D341Med (cell line): ENCODE measurements at regions not wholly inside any gene's neighbourhood (a gene's known extent, or its start where the extent isn't known, plus 50 kb on each side); places are given as distances from the start of the nearest gene placed in this dataset.
"Not testable (repeated sequence)": the region's sequence is repeated elsewhere in the genome, so short reads cannot be mapped to it uniquely, and the experiment has no call there.

Experiments used
- DNase-seq: peaks from one replicate; pipeline ENCODE4 v3.0.0; 2012; ENCODE audit warnings: low spot score

DNA sequence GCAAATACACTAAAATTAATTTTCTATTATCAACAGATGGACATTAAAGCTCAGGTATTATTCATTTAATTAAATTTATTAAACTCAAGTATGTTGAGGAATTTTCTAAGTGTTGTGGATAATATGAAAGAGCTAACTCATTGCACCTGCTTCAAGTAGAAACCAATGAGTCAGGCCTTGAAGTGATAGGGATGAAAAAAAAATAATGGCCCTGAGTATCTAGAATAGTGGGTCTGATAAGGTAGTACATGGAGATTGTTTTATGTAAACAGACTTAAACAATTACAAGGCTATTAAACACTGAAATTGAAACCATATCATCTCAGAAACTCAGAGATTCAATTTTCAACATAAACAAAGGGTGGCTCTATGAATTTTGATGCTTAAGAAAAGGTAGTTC, 857.1 kb upstream of the GBE1 start:
- DNase-seq, result no peak

DNA sequence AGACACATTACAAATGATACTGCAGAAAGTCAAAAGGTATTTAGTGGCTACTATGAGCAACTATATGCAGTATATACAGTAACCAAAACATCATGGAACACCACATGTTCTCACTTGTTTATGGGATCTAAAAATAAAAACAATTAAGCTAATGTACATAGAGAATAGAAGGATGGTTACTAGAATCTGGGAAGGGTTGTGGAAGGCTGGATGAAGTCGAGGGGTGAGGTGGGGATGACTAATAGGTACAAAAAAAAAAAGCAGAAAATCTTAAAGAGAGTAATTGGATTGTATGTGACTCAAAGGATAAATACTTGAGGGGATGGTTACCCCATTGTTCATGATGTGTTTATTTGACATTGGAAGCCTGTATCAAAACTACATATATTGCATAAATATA, 848.8 kb upstream of the GBE1 start:
- DNase-seq, result no peak

DNA sequence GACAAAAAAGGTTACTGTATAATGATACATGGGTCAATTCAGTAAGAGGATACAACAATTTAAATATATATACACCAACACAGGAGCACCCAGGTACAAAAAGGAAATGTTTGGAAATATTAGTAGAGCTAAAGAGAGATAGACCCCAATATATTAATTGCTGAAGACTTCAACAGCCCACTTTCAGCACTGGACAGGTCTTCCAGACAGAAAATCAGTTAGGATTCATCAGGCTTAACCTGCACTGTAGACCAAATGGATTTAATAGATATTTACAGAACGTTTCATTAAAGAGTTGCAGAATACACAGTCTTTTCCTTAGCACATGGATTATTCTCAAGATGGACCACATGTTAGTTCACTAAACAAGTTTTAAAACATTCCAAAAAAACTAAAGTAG, 845.9 kb upstream of the GBE1 start:
- no peak for DNase-seq

DNA sequence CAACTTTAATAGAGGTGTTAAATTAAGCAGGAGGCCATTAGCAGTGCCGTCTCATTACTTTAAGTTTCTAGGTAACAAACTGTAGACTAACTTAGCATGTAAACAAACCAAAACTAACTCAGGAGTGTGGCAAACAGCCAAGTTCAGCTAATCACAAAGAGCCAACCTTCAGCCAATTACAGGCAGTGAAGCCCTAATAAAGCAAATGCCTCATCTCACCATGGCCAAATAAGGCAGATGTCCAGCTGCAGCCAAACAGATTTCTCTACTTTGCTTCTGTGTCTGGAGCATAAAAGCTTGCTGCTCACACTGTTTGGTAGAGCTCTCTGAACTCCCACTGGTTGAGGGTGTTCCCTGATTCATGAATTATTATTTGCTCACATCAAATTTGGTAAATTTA, 835.4 kb upstream of the GBE1 start:
- no peak for DNase-seq

DNA sequence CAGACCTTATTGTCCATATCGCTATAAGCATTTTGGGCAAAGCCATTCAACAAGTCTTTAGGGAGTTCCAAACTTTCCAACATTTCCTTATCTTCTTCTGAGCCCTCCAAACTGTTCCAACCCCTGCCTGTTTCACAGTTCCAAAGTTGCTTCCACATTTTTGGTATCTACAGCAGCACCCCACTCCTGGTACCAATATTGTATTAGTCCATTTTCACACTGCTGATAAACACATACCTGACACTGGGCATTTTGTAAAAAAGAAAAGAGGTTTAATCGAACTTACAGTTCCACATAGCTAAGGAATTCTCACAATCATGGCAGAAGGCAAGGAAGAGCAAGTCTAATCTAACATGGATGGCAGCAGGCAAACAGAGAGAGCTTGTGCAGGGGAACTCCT, 834.1 kb upstream of the GBE1 start:
- DNase-seq, result no peak

DNA sequence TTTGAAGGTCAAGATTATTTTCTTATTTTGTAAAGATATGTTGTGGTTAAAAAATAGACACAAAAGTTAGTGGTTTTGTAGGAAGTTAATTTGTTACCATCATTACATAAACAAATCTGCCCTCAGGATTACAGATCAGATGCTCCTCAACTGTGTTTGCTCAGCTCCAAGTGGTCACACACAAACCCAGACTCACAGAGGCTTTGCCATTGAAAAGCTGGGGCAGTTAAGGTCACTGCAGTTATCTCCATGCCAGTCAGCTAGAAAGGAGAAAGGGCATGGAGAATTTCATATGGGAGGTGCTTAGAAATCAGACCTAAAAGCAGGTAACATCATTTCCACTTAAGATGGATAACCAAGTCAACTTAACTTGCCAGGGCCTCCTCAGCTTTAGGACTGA, 825.7 kb upstream of the GBE1 start:
- no peak for DNase-seq

DNA sequence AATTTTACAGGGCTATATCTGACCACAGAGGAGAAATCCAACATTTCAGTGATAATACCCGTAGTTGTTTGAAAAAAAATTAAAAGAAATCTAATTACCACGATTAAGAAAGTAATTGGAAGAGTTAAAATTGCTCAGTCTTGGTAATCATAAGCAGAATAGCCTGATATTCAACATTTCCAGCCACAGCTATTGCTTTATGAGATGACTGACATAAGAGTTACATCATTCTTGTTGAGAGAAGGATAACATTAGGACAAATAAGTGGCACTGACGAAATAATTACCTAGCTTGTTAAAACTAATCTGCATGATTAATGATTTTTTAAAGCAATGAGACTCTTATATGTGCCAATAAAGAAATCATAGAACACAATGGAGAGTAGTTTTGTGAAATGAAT, 825.0 kb upstream of the GBE1 start:
- no peak for DNase-seq

DNA sequence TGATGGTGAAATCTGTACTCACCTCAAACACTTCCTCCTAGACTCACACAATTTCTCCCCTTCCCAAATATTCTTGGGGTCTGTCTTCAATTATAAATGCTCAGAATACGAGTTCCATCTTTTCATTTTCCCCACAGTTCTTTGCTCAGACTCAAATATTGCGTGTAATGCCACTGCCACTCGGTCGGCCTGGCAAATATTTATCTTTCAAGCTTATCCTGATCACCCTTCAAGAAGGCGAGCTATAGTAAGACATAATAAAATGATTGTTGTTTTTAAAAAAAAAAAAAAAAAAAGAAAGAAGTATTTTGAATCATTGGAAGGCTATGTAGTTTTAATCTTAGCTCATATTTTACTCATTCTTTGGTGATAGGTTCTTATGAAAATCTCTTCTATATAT, 824.6 kb upstream of the GBE1 start:
- not testable (repeated sequence) for DNase-seq

DNA sequence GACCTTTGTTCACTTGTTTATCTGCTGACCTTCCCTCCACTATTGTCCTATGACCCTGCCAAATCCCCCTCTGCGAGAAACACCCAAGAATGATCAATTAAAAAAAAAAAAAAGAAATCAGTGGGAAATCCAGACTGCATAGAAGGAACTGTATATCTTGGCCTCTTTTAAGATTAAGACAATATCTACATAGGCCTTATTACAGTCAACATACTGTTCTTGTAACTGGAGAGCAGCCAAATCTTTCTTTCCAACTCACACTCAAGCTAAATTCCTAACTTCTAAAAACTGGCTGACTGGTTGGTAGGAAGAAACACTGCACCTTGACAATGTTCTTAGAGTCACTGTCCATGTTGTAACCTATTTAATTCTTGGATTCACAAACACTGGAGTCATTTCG, 824.1 kb upstream of the GBE1 start:
- DNase-seq, result not testable (repeated sequence)

DNA sequence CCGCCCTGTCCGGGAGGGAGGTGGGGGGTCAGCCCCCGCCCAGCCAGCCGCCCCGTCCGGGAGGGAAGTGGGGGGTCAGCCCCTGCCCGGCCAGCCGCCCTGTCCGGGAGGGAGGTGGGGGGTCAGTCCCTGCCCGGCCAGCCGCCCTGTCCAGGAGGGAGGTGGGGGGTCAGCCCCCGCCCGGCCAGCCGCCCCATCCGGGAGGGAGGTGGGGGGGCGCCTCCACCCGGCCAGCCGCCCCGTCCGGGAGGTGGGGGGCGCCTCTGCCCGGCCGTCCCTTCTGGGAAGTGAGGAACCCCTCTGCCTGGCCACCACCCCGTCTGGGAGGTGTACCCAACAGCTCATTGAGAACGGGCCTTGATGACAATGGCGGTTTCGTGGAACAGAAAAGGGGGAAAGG, 823.4 kb upstream of the GBE1 start:
- not testable (repeated sequence) for DNase-seq

DNA sequence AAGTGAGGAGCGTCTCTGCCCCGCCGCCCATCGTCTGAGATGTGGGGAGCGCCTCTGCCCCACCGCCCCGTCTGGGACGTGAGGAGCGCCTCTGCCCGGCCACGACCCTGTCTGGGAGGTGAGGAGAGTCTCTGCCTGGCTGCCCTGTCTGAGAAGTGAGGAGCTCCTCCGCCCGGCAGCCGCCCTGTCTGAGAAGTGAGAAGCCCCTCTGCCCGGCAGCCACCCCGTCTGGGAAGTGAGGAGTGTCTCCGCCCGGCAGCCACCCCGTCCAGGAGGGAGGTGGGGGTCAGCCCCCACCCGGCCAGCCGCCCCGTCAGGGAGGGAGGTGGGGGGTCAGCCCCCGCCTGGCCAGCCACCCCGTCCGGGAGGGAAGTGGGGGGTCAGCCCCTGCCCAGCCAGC, 823.0 kb upstream of the GBE1 start:
- DNase-seq, result not testable (repeated sequence)

DNA sequence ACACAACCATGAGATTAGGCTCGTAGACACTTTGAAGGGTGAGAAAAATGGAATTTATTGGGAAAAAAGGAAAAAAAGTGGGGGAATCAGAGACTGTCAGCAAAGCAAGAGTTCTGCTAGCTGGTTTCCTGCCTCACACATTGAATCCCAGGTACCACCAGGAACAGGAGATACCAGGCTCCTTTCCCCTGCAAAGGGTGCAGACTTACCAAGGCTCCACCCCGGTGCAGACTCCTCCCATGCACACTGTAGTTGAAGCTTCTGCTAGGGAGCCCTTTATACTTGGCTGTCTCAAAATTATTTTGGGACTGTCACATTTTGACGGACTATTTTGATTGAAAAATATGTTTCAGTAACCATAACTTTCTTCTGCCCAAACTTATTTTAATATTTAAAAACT, 819.9 kb upstream of the GBE1 start:
- no peak for DNase-seq

DNA sequence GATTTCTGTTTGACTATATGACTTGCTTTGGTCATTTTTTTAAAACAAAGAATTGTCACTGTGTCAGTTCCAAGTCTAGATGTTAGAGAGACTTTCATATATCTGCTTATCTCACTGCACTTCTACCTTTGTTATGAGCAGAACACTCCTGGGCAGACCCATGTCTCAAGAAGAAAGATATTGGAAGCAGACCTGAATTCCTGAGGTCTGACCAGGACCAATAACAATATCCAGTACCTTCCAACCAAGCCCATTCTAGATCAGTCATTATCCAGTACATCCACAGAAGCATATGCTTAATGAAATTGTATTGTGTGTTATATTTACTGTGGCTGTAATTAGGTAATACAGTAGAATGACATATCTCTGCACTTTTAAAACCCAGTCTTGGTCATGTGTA, 811.3 kb upstream of the GBE1 start:
- no peak for DNase-seq

DNA sequence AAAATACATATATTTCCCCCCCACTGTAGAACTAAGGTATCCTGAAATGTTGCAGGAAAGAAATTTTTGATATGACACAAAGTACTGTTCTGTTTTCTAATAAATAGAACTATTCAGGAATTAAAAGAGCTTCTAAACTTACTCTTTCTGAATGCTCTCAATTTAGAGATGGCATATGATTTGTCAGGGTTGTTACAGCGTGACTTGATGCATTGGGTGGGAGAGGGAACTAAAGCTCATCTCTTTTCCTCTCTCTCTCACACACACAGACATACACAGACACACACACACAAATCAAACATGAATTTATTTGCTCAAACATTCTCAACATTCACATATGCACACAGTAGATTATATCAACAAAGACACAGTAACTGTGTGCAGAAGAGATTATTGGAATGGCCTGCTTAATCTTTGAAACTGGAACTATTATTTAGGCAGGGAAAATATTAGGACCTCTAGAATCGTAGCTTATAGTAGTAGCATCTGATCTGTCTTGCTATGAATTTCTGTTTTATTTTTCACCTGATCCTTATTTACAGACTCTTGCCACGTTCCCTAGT, 807.4 kb upstream of the GBE1 start:
- no peak for DNase-seq

DNA sequence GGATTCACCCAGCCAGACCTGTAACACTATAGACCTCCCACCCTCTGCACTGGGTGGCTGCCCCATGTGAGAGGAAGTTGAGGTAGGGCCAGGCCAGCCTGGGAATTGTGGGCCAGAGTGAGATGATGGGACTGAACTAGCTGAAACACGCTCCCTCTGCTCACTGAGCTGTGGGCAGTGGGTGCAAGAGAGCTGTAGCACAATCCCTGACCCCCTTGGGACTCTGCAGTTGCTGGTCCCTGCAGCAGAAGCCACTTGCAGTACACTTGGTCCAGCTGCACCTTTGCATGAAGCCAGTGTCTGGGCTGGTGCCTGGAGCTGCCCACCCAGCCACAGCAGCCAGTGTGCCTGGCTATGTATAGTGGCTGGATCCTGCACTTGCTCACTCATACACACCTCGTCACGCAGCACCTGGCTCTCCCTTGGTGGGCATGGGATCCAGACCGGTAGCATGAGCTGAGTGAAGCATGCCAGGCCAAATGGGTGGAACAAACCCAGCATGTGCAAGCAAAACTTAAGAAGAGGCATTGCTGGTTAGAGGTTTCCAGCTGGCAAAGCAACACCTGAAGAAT, 805.7 kb upstream of the GBE1 start:
- peak; percentile 6 for DNase-seq

DNA sequence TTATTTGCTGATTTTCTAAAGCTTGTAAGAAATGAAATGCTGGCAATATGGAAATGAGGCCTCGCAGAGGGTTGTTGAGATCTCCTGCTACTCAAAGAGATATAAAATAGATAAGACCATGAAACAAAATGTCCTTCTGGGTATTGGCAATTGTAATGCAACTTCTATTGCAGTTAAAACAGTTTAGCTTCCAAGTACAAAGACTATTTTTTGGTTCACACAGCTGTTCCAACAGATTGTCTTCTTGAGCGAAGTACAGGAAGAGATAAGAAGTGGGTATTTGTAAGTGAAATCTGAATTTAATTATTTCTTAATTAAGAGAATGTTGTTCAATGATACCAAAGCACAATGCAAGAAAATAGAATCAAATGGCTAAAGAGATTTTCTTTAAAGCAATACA, 801.5 kb upstream of the GBE1 start:
- DNase-seq, result no peak

DNA sequence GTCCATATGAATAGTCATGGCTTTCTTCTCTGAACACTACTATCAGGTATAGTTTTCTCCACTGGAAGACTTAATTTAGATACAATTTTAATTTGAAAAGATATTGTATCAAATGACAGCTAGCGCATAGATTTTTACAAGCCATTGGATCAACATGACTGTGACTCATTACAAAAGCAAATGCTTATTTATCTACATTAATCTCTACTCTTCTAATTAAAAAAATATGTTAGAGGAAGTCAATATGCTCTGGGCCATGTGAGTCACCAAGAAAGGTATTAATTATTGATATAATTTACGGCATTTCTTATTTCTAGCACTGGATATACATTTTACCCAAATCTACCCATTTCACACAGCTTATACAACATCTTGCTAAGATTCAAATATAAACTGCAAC, 800.3 kb upstream of the GBE1 start:
- DNase-seq, result no peak

DNA sequence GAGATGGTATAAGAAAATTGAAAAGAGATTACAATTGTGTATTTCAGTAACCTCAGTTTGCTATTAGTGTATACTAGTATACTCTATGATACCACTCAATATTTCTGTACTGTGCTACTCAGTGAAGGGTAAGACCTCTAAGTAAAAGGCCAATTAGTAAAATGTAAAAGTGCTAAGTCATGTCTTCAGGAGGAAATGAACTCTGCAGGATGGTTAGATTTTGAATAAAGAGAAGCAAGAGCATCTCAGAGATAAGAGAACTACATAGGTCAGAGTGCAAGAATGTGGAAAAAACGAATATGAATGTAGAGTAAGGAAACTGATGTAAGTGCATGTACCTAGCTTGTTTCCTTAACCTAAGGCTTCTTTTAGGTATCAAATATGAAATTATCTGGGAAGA, 796.6 kb upstream of the GBE1 start:
- no peak for DNase-seq

DNA sequence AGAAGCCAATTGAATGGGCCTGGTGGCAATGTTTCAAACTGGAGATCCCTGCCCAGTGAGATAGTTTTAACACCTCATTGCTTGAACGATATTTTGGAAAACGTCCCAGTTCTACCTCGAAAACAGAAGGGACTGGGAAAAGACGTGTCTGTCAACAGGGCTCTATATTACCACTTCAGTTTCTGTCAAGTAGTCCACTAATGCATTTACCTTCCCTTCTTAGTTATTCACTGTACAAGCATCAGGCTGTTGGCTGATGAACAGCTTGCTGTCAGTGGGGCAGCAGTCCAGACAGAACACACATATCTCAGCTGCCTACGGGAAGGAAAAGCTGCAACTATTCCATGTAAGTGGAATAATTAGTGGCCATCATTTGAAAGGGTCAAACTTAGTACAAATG, 794.7 kb upstream of the GBE1 start:
- no peak for DNase-seq

DNA sequence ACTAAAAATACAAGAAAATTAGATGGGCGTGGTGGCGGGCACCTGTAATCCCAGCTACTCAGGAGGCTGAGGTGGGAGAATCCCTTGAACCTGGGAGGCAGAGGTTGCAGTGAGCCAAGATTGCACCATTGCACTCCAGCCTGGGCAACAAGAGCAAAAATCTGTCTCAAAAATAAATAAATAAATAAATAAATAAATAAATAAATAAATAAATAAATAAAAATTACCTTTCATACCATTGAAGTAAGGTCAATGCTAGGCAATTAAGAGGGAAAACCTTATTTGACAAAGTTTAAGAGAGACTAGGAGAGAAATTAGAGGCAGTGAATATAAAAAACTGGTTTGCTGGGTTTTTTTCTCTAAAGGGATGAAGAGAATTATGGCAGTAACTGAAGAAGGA, 781.1 kb upstream of the GBE1 start:
- not testable (repeated sequence) for DNase-seq

DNA sequence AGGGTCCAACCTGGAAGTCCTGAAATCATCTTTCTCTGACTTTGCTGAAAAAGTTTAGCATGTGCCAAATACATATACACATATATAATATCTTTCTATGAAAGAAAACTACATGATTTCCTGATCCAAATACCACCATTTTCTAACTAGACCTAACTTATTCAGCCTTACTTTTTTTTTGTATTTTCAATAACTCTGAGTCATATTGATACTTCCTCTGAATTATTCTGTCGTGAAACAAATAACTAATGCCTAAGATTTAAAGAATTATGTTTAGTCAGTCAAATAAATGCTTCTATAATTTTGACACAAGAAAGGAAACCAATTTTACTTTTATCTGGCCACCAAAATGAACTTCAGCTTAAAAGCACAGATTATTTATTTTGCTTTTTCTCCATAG, 760.2 kb upstream of the GBE1 start:
- no peak for DNase-seq

DNA sequence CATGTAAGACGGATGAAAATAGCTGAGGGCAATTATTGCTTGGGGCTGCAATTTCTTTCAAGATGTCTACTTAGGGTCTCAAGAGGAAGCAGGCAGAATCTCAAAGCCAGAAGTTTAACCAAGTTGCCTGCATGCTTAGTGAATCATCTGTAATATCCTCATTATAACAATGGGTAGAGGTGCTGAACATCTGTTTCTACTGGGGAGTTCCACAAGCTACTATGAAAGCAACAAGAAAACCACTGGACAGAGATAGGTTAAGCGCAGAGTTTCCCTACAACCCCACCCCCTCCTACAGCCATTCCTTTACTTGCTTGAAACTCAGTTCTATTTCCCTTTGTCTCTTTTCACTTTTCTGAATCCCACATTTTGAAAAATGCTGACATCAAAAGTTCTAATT, 759.4 kb upstream of the GBE1 start:
- no peak for DNase-seq

DNA sequence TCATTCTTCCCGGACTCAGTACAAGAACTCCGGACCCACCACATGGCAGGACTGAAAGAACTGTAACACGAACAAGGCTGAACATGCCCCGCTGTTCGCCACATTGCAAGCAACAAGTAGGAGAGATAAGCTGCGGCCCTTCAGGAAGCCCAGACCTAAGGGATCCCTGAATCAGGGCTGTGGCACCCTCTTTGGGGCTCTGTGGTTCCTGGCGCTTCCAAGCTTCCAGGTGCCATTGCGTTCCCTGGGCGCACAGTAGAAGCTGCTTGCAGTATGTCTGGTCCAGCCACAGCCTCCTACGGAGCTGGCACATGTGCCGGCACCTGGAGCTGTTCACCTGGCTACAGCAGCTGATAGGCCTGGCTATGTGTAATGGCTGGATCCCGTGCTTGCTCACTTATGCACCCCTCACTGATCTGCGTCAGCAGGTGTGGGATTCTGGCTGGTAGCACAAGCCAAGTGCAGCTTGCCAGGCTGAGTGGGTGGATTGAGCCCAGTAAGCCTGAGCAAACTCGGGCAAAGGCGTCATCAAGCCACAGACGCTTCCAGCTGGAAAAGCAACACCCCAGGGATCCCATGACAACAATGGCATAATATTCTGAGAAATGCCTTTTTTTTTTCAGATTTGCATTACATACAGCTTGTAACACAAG, 748.6 kb upstream of the GBE1 start:
- no peak for DNase-seq
